Common myeloid progenitor, CD34-positive (primary cell): ENCODE measurements at regions not wholly inside any gene's neighbourhood (a gene's known extent, or its start where the extent isn't known, plus 50 kb on each side); places are given as distances from the start of the nearest gene placed in this dataset.

Experiments
- CTCF ChIA-PET: fragments of 350-600 bp; sonication (Branson Sonifier 250); formaldehyde crosslinking; loops from one replicate; lab custom pipeline; 2021; ENCODE audit warnings: antibody characterized with exemption; lab: Charles Lee
- POLR2A ChIA-PET: fragments of 350-600 bp; sonication (Branson Sonifier 250); formaldehyde crosslinking; loops from one replicate; lab custom pipeline; 2021; ENCODE audit warnings: antibody characterized with exemption; lab: Charles Lee
- DNase-seq, 3 donors: peaks; one replicate each; pipeline versions ENCODE4 v3.0.0 to v3.0.0-alpha.2; 2013
- H3K27ac ChIP-seq, 2 experiments: 1 replicate in 1 of 2; 2 replicates in 1 of 2; pipeline ENCODE4 v1.7.0; 2013; ENCODE audit warnings: inconsistent platforms in 2 of 2, low read length in 2 of 2, mild to moderate bottlenecking in 2 of 2, low read depth in 1 of 2, moderate library complexity in 1 of 2; ENCODE audit not compliant: severe bottlenecking in 2 of 2, insufficient read depth in 1 of 2, poor library complexity in 1 of 2
- H3K27me3 ChIP-seq, 5 experiments: replicated peaks in 2 of 5; 1 replicate in 3 of 5; 2 replicates in 2 of 5; pipeline versions ENCODE4 v1.6.1 to v1.7.0; 2013; ENCODE audit warnings: low read length in 4 of 5, mild to moderate bottlenecking in 2 of 5, moderate library complexity in 2 of 5, inconsistent platforms in 1 of 5; ENCODE audit not compliant: insufficient read depth in 5 of 5, control insufficient read depth in 4 of 5
- H3K36me3 ChIP-seq, 4 experiments: 1 replicate in 2 of 4; 2 replicates in 2 of 4; pipeline versions ENCODE4 v1.6.1 to v1.7.0; 2013; ENCODE audit warnings: low read length in 3 of 4, control low read depth in 1 of 4, mild to moderate bottlenecking in 1 of 4; ENCODE audit not compliant: control insufficient read depth in 4 of 4, insufficient read depth in 4 of 4
- H3K4me1 ChIP-seq, 4 experiments: 1 replicate in 3 of 4; 2 replicates in 1 of 4; pipeline versions ENCODE4 v1.6.1 to v1.7.1; 2013; ENCODE audit warnings: low read length in 3 of 4, mild to moderate bottlenecking in 3 of 4, control low read depth in 1 of 4, inconsistent platforms in 1 of 4, moderate library complexity in 1 of 4; ENCODE audit not compliant: control insufficient read depth in 4 of 4, insufficient read depth in 4 of 4; ENCODE audit errors: control extremely low read depth in 1 of 4
- H3K4me3 ChIP-seq, 7 experiments: 1 replicate in 4 of 7; 2 replicates in 3 of 7; pipeline versions ENCODE4 v1.5.1 to v1.7.0; 2013; ENCODE audit warnings: mild to moderate bottlenecking in 7 of 7, low read length in 6 of 7, moderate library complexity in 6 of 7, inconsistent platforms in 2 of 7, low read depth in 2 of 7, control low read depth in 1 of 7; ENCODE audit not compliant: insufficient read depth in 4 of 7, control insufficient read depth in 1 of 7; ENCODE audit errors: extremely low read depth in 1 of 7
- H3K9me3 ChIP-seq, 5 experiments: 1 replicate in 4 of 5; 2 replicates in 1 of 5; pipeline versions ENCODE4 v1.6.1 to v1.7.1; 2013; ENCODE audit warnings: low read length in 4 of 5, mild to moderate bottlenecking in 2 of 5, inconsistent platforms in 1 of 5, low read depth in 1 of 5, moderate library complexity in 1 of 5; ENCODE audit not compliant: control insufficient read depth in 4 of 5, insufficient read depth in 2 of 5; ENCODE audit errors: control extremely low read depth in 1 of 5
- WGBS: methylation state at CpG from one replicate; pipeline ENCODE4 v1.1.5; 2013; ENCODE audit not compliant: insufficient coverage; 5-methylcytosine and 5-hydroxymethylcytosine counted together

GRCh38 chr1:209354111-209354839, 229.2 kb upstream of the CAMK1G start:
- Histone ChIP-seq H3K27me3 (peaks cover 0 to 5% (median 0%) of the 10 kb centered on the region in 5 experiments), H3K4me3 (no peak overlapping the region), H3K4me1 (peaks cover 0 to 4% (median 0%) of the 10 kb centered on the region in 4 experiments), H3K27ac (no peak overlapping the region), H3K9me3 (no peaks in the 10 kb centered on the region), H3K36me3 (no peaks in the 10 kb centered on the region)
- CTCF ChIA-PET: interaction anchor here (0.6 to 4.7 kb wide), 22 partner anchors 9 to 212 kb away, joined by 3 to 23 read pairs (median 4); no protein-coding TSS in a partner anchor
- POLR2A ChIA-PET: interaction anchor here (0.5 kb wide), 1 partner anchor 81 kb away, joined by 5 read pairs; no protein-coding TSS in a partner anchor
- DNase-seq: peak; percentile 78 to 90 (median 88)
- WGBS: 64% methylated on average over 17 of the region's 20 CpGs

GRCh38 chr1:209354840-209355165, 228.7 kb upstream of the CAMK1G start:
- Histone ChIP-seq H3K27me3 (peaks cover 0 to 5% (median 0%) of the 10 kb centered on the region in 5 experiments), H3K27ac (no peak overlapping the region), H3K9me3 (no peaks in the 10 kb centered on the region), H3K36me3 (no peaks in the 10 kb centered on the region), H3K4me1 (peaks cover 0 to 4% (median 0%) of the 10 kb centered on the region in 4 experiments), H3K4me3 (no peak overlapping the region)
- WGBS: 100% methylated on average over 2 of the region's 4 CpGs
- no peak for DNase-seq
- ChIA-PET POLR2A (interaction anchor here (0.5 kb wide), 1 partner anchor 81 kb away, joined by 5 read pairs; no protein-coding TSS in a partner anchor), CTCF (interaction anchor here (0.6 to 4.7 kb wide), 18 partner anchors 9 to 211 kb away, joined by 3 to 23 read pairs (median 5); no protein-coding TSS in a partner anchor)

DNA sequence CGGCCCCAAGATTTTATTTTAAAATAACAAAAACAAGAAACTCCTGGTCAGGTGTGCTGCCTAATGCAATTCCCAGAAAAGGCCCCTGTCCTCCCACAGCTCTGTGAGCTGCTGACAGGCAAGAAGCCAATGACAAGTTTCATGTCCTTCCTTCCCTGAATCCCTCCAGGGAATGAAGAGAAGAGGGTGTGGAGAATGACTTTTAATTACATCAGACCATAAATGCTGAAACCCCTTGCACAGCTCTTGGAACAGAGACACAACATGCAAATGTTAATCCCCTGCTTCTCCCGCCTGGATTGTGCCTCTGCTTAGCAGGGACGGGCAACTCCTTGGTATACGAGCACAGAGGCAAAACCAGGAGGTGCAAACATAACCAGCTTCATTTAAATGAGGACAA, 228.1 kb upstream of the CAMK1G start:
- WGBS: 92% methylated on average over 4 of the region's 4 CpGs
- POLR2A ChIA-PET: no interaction called here
- CTCF ChIA-PET: interaction anchor here (0.7 to 4.5 kb wide), 13 partner anchors 10 to 210 kb away, joined by 3 to 23 read pairs (median 4); no protein-coding TSS in a partner anchor

DNA sequence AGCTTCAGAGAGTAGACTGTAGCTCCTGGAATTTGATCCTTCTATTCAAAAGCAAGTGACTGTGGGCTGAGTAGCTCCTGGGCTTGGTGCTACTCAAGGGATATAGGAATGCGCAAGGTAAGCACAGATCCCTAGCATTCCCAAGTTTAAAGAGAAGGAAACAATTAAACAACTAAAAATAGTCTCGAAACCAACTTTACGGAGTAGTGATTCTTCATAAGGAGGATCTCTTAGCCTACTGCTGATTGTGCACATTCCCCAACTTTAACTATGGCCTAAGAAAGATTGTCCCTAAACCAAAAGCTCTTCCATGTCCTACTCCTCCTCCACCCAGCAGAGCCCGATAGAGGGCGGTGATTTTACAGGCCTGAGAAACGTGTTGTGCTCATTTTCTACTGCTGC, 226.5 kb upstream of the CAMK1G start:
- WGBS: 87% methylated on average over 4 of the region's 6 CpGs
- ChIA-PET POLR2A (no interaction called here), CTCF (interaction anchor here (1.0 to 4.5 kb wide), 3 partner anchors 12 to 58 kb away, joined by 4 to 23 read pairs (median 4); no protein-coding TSS in a partner anchor)
- Histone ChIP-seq H3K36me3 (no peaks in the 10 kb centered on the region), H3K9me3 (no peaks in the 10 kb centered on the region), H3K4me1 (peaks cover 0 to 4% (median 0%) of the 10 kb centered on the region in 4 experiments), H3K27me3 (peaks cover 0 to 2% (median 0%) of the 10 kb centered on the region in 5 experiments), H3K4me3 (no peak overlapping the region), H3K27ac (no peak overlapping the region)
- no peak for DNase-seq

More for the DNA sequence above, 228.1 kb upstream of the CAMK1G start:
- Histone ChIP-seq H3K27ac (no peak overlapping the region), H3K9me3 (no peaks in the 10 kb centered on the region), H3K4me1 (peaks cover 0 to 4% (median 0%) of the 10 kb centered on the region in 4 experiments), H3K27me3 (peaks cover 0 to 2% (median 0%) of the 10 kb centered on the region in 5 experiments), H3K36me3 (no peaks in the 10 kb centered on the region), H3K4me3 (no peak overlapping the region)
- DNase-seq: no peak

DNA sequence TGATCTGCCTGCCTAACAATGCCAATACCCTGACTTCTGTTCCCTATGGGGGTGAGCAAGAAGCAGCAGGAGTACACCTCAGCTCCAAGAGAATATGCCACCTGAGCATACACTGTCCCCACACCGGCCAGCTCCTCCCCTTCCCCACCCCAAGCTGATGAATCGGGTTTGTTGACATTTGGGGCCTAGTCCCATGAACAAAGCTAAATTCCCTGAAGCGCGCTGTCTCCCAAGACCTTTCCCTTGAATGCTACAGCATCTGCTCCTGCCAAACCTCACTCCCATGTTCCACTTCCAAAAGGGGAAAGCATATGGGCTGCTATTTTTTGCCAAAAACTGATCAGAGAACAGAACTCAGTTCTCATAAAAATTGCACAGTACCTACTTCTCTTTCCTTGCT, 220.4 kb upstream of the CAMK1G start:
- H3K36me3 ChIP-seq: no peaks in the 10 kb centered on the region
- CTCF ChIA-PET: interaction anchor here (4.2 kb wide), 1 partner anchor 10 kb away, joined by 23 read pairs; no protein-coding TSS in a partner anchor
- H3K27ac ChIP-seq: no peak overlapping the region
- H3K9me3 ChIP-seq: peaks cover 0 to 2% (median 0%) of the 10 kb centered on the region in 5 experiments
- no peak for DNase-seq
- POLR2A ChIA-PET: no interaction called here
- H3K4me1 ChIP-seq: no peaks in the 10 kb centered on the region
- WGBS: 94% methylated on average over 4 of the region's 4 CpGs
- peaks cover 0 to 4% (median 0%) of the 10 kb centered on the region in 5 experiments for H3K27me3 ChIP-seq
- no peak overlapping the region for H3K4me3 ChIP-seq

DNA sequence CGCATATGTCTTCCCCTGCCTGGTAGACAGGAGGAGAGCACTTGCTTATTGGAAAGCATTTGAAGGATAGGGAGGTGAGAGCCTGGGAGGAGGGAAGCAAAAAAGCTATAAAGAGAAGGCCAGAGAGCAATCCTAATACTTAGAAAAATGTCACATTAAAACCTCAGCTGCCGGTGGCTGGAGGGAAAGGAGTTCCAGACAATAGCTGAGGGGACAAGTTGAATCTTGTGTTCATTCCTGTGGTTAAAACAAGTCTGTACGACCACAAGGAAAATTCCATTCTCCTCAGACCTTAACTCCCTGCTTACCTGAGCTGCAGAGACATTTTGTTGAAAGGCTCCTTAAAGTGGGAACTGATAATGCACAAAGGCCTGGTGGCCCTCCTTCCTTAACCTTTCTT, 218.8 kb upstream of the CAMK1G start:
- H3K4me1 ChIP-seq: no peaks in the 10 kb centered on the region

More for the DNA sequence above, 218.8 kb upstream of the CAMK1G start:
- H3K9me3 ChIP-seq: peaks cover 0 to 2% (median 0%) of the 10 kb centered on the region in 5 experiments
- no peak overlapping the region for H3K27ac ChIP-seq
- no peak for DNase-seq
- ChIA-PET CTCF (interaction anchor here (1.3 to 4.2 kb wide), 2 partner anchors 12 to 205 kb away, joined by 4 to 23 read pairs; no protein-coding TSS in a partner anchor), POLR2A (no interaction called here)
- H3K4me3 ChIP-seq: no peak overlapping the region
- peaks cover 0 to 2% (median 0%) of the 10 kb centered on the region in 5 experiments for H3K27me3 ChIP-seq
- H3K36me3 ChIP-seq: no peaks in the 10 kb centered on the region
- WGBS: 100% methylated on average over 3 of the region's 3 CpGs
